ENCODE measurements at regions not wholly inside any gene's neighbourhood (a gene's known extent, or its start where the extent isn't known, plus 50 kb on each side); places are given as distances from the start of the nearest gene placed in this dataset.
"Not testable (repeated sequence)": the region's sequence is repeated elsewhere in the genome, so short reads cannot be mapped to it uniquely, and the experiment has no call there.

- no peak overlapping the region for H3K27ac ChIP-seq
- no peak for TF ChIP-seq CTCF (conservative IDR thresholded peaks at IDR 0.05; ENCODE audit: low read depth)
These were observed 66.6 kb downstream of the TNFAIP3 start for GRCh38 chr6:137933696-137934095.

GRCh38 chr6:137936798-137937197, 69.7 kb downstream of the TNFAIP3 start:
- TF ChIP-seq CTCF (conservative IDR thresholded peaks at IDR 0.05; ENCODE audit: low read depth) = no peak
- CTCF ChIA-PET = no interaction called here
- POLR2A ChIA-PET (ENCODE audit: low non-redundant PET) = no interaction called here
- DNase-seq (ENCODE audit: low spot score) = no peak
- no peak overlapping the region for H3K27ac ChIP-seq

More at GRCh38 chr6:137933696-137934095, 66.6 kb downstream of the TNFAIP3 start:
- POLR2A ChIA-PET (ENCODE audit: low non-redundant PET) = no interaction called here
- CTCF ChIA-PET = no interaction called here
- DNase-seq (ENCODE audit: low spot score) = no peak

GRCh38 chr6:137937834-137938233, 70.8 kb downstream of the TNFAIP3 start:
- no peak for DNase-seq (ENCODE audit: low spot score)
- CTCF ChIA-PET = interaction anchor here (0.6 kb wide), 1 partner anchor 820 kb away, joined by 3 read pairs; no protein-coding TSS in a partner anchor
- TF ChIP-seq CTCF (conservative IDR thresholded peaks at IDR 0.05; ENCODE audit: low read depth) = no peak
- POLR2A ChIA-PET (ENCODE audit: low non-redundant PET) = no interaction called here
- no peak overlapping the region for H3K27ac ChIP-seq

GRCh38 chr6:137938770-137939379, 71.8 kb downstream of the TNFAIP3 start:
- POLR2A ChIA-PET (ENCODE audit: low non-redundant PET) = no interaction called here
- TF ChIP-seq CTCF (conservative IDR thresholded peaks at IDR 0.05; ENCODE audit: low read depth) = no peak
- no peak overlapping the region for H3K27ac ChIP-seq
- DNase-seq (ENCODE audit: low spot score) = no peak
- CTCF ChIA-PET = no interaction called here

GRCh38 chr6:137941995-137942394, 74.9 kb downstream of the TNFAIP3 start:
- TF ChIP-seq CTCF (conservative IDR thresholded peaks at IDR 0.05; ENCODE audit: low read depth) = no peak
- DNase-seq (ENCODE audit: low spot score) = no peak
- H3K27ac ChIP-seq = no peak overlapping the region
- ChIA-PET CTCF (no interaction called here), POLR2A (ENCODE audit: low non-redundant PET) (no interaction called here)

GRCh38 chr6:137942736-137943135, 75.7 kb downstream of the TNFAIP3 start:
- DNase-seq (ENCODE audit: low spot score) = no peak
- POLR2A ChIA-PET (ENCODE audit: low non-redundant PET) = no interaction called here
- H3K27ac ChIP-seq = no peak overlapping the region
- TF ChIP-seq CTCF (conservative IDR thresholded peaks at IDR 0.05; ENCODE audit: low read depth) = no peak
- CTCF ChIA-PET = no interaction called here

- CTCF ChIA-PET = interaction anchor here (0.5 to 3.9 kb wide), 12 partner anchors 10 to 796 kb away, joined by 3 to 15 read pairs (median 4); partner anchors contain the start of gene TNFAIP3
- H3K27ac ChIP-seq; DNase-seq (ENCODE audit: low spot score); POLR2A ChIA-PET (ENCODE audit: low non-redundant PET): not testable (repeated sequence)
These were observed 77.3 kb downstream of the TNFAIP3 start for GRCh38 chr6:137944381-137944780.

All from RWPE1 (cell line).